ENCODE measurements at regions not wholly inside any gene's neighbourhood (a gene's known extent, or its start where the extent isn't known, plus 50 kb on each side); places are given as distances from the start of the nearest gene placed in this dataset.
"Not testable (repeated sequence)": the region's sequence is repeated elsewhere in the genome, so short reads cannot be mapped to it uniquely, and the experiment has no call there.

- TF ChIP-seq CTCF (IDR thresholded peaks at IDR 0.05; ENCODE audit: borderline replicate concordance, extremely low read depth, low read length, poor library complexity, severe bottlenecking); EZH2 (IDR thresholded peaks at IDR 0.05; ENCODE audit: borderline replicate concordance, low read depth, low read length, severe bottlenecking): not testable (repeated sequence)
Observed at GRCh38 chr20:30496656-30497055, 760.8 kb upstream of the DEFB115 start.

Measured in DND-41 (cell line).